IMR-90 (cell line): ENCODE measurements at regions not wholly inside any gene's neighbourhood (a gene's known extent, or its start where the extent isn't known, plus 50 kb on each side); places are given as distances from the start of the nearest gene placed in this dataset.

Experiments
- ATAC-seq: fragments of 200-7000 bp; cut with Tn5 transposase; 2 replicates; pipeline ENCODE4 v1.9.1; 2020; ENCODE audit warnings: low read depth, mild to moderate bottlenecking, moderate library complexity
- BruUV-seq: library from RNA; stranded (reverse); fragments of 400-500 nt; replicated peaks from 2 replicates; lab custom pipeline; 2021; lab: Mats Ljungman, UMichigan
- CTCF ChIA-PET: fragments of 300-600 bp; formaldehyde crosslinking; extraction: SDS; loops from one replicate; lab custom pipeline; 2021; ENCODE audit warnings: antibody characterized with exemption; lab: Yijun Ruan, JAX
- POLR2A ChIA-PET: fragments of 300-600 bp; sonication (Branson Sonifier 250); formaldehyde crosslinking; loops from one replicate; lab custom pipeline; 2022; ENCODE audit warnings: antibody characterized with exemption; ENCODE audit not compliant: unreplicated experiment; lab: Charles Lee
- DNase-seq: peaks from one replicate; pipeline ENCODE4 v3.0.0; 2013
- H2AFZ ChIP-seq: replicated peaks from 2 replicates; pipeline ENCODE3; 2013; ENCODE audit warnings: low read length, mild to moderate bottlenecking; ENCODE audit not compliant: poor library complexity
- H2AK5ac ChIP-seq: 2 replicates; pipeline ENCODE4 v1.6.1; 2013; ENCODE audit warnings: low read depth, low read length, inconsistent platforms
- H2AK9ac ChIP-seq: replicated peaks from 2 replicates; pipeline ENCODE3; 2013; ENCODE audit warnings: mild to moderate bottlenecking, low read depth, low read length, moderate library complexity; ENCODE audit not compliant: poor library complexity
- H2BK120ac ChIP-seq: 2 replicates; pipeline ENCODE4 v1.6.1; 2013; ENCODE audit warnings: low read depth, low read length, inconsistent platforms
- H2BK15ac ChIP-seq: 3 replicates; pipeline ENCODE4 v1.6.1; 2013; ENCODE audit warnings: low read depth, low read length, inconsistent platforms
- H2BK20ac ChIP-seq: 2 replicates; pipeline ENCODE4 v1.6.1; 2013; ENCODE audit warnings: low read depth, mild to moderate bottlenecking, inconsistent platforms, low read length, moderate library complexity
- H2BK5ac ChIP-seq: 2 replicates; pipeline ENCODE4 v1.6.1; 2013; ENCODE audit warnings: mild to moderate bottlenecking, low read depth, low read length, inconsistent platforms; ENCODE audit not compliant: poor library complexity, severe bottlenecking
- H3K14ac ChIP-seq: replicated peaks from 2 replicates; pipeline ENCODE4 v1.6.1; 2013; ENCODE audit warnings: low read depth, low read length, inconsistent platforms
- H3K18ac ChIP-seq: 2 replicates; pipeline ENCODE4 v1.6.1; 2013; ENCODE audit warnings: low read depth, low read length, control low read depth
- H3K23ac ChIP-seq: 2 replicates; pipeline ENCODE4 v1.6.1; 2013; ENCODE audit warnings: low read depth, low read length, inconsistent platforms
- H3K27ac ChIP-seq: 2 replicates; pipeline ENCODE4 v1.5.1; 2013; ENCODE audit warnings: mild to moderate bottlenecking, control low read depth, low read length; ENCODE audit not compliant: insufficient read depth
- H3K27me3 ChIP-seq: 2 replicates; pipeline ENCODE4 v1.6.1; 2013; ENCODE audit warnings: low read length; ENCODE audit not compliant: control insufficient read depth, insufficient read depth
- H3K36me3 ChIP-seq: 2 replicates; pipeline ENCODE4 v1.6.1; 2013; ENCODE audit warnings: low read length, mixed read lengths; ENCODE audit not compliant: control insufficient read depth, insufficient read depth
- H3K4ac ChIP-seq: 2 replicates; pipeline ENCODE4 v1.6.1; 2013; ENCODE audit warnings: low read depth, low read length, inconsistent platforms
- H3K4me1 ChIP-seq: 2 replicates; pipeline ENCODE4 v1.6.1; 2013; ENCODE audit warnings: low read length, mixed read lengths; ENCODE audit not compliant: control insufficient read depth, insufficient read depth
- H3K4me2 ChIP-seq: 2 replicates; pipeline ENCODE4 v1.6.1; 2013; ENCODE audit warnings: low read depth, mild to moderate bottlenecking, control low read depth, low read length, moderate library complexity
- H3K4me3 ChIP-seq: 2 replicates; pipeline ENCODE4 v1.5.1; 2013; ENCODE audit warnings: low read depth, mild to moderate bottlenecking, control low read depth, low read length, moderate library complexity; ENCODE audit not compliant: insufficient read depth
- H3K56ac ChIP-seq: 2 replicates; pipeline ENCODE4 v1.6.1; 2013; ENCODE audit warnings: low read length, inconsistent platforms; ENCODE audit not compliant: insufficient read depth; ENCODE audit errors: extremely low read depth
- H3K79me1 ChIP-seq, 2 experiments: 2 replicates each; pipeline ENCODE4 v1.6.1; 2013; ENCODE audit warnings: low read length in 2 of 2, inconsistent platforms in 1 of 2, low read depth in 1 of 2
- H3K9ac ChIP-seq: 2 replicates; pipeline ENCODE4 v1.6.1; 2013; ENCODE audit warnings: low read depth, low read length, control low read depth
- H3K9me1 ChIP-seq: 2 replicates; pipeline ENCODE4 v1.6.1; 2013; ENCODE audit warnings: low read length, inconsistent platforms; ENCODE audit not compliant: insufficient read depth
- H3K9me3 ChIP-seq: 2 replicates; pipeline ENCODE4 v1.6.1; 2013; ENCODE audit warnings: low read length; ENCODE audit not compliant: control insufficient read depth, insufficient read depth
- H4K20me1 ChIP-seq: 2 replicates; pipeline ENCODE4 v1.6.1; 2013; ENCODE audit warnings: low read length, inconsistent platforms; ENCODE audit not compliant: insufficient read depth
- H4K5ac ChIP-seq: 2 replicates; pipeline ENCODE4 v1.6.1; 2013; ENCODE audit warnings: mild to moderate bottlenecking, low read depth, low read length, control low read depth
- H4K8ac ChIP-seq, 2 experiments: 2 replicates each; pipeline ENCODE4 v1.6.1; 2013; ENCODE audit warnings: low read depth in 2 of 2, low read length in 2 of 2, control low read depth in 1 of 2, inconsistent platforms in 1 of 2
- H4K91ac ChIP-seq: 2 replicates; pipeline ENCODE4 v1.6.1; 2013; ENCODE audit warnings: low read depth, low read length, inconsistent platforms; ENCODE audit not compliant: insufficient read depth
- BHLHE40 ChIP-seq: fragments of 150-350 bp; IDR thresholded peaks from 2 replicates; pipeline ENCODE4 v1.6.1; 2016; ENCODE audit warnings: mild to moderate bottlenecking, low read depth, low read length
- CEBPB ChIP-seq: IDR thresholded peaks from 2 replicates; pipeline ENCODE4 v1.6.1; 2012; ENCODE audit warnings: low read depth, low read length, improper control_type of control experiment
- CHD1 ChIP-seq: IDR thresholded peaks from 2 replicates; pipeline ENCODE4 v1.6.1; 2012; ENCODE audit warnings: low read depth, low read length, improper control_type of control experiment
- CTCF ChIP-seq: conservative IDR thresholded peaks from 2 replicates; pipeline ENCODE4 v1.5.1; 2012; ENCODE audit warnings: mild to moderate bottlenecking, low read depth, low read length, improper control_type of control experiment
- ELK1 ChIP-seq: fragments of 150-350 bp; IDR thresholded peaks from 2 replicates; pipeline ENCODE4 v1.6.1; 2016; ENCODE audit warnings: low read depth, mild to moderate bottlenecking, low read length, moderate library complexity, borderline replicate concordance
- FOS ChIP-seq: fragments of 150-350 bp; IDR thresholded peaks from 2 replicates; pipeline ENCODE4 v1.6.1; 2016; ENCODE audit warnings: low read depth, low read length
- MAFK ChIP-seq: IDR thresholded peaks from 2 replicates; pipeline ENCODE4 v1.6.1; 2012; ENCODE audit warnings: low read depth, low read length, improper control_type of control experiment
- MAZ ChIP-seq: IDR thresholded peaks from 2 replicates; pipeline ENCODE4 v1.6.1; 2012; ENCODE audit warnings: low read depth, mild to moderate bottlenecking, low read length, improper control_type of control experiment, moderate library complexity, borderline replicate concordance
- MXI1 ChIP-seq: IDR thresholded peaks from 2 replicates; pipeline ENCODE4 v1.6.1; 2012; ENCODE audit warnings: low read depth, mild to moderate bottlenecking, low read length, moderate library complexity, borderline replicate concordance
- NFE2L2 ChIP-seq: fragments of 150-350 bp; IDR thresholded peaks from 2 replicates; pipeline ENCODE4 v1.6.1; 2016; ENCODE audit warnings: low read depth, mild to moderate bottlenecking, low read length
- POLR2A ChIP-seq: IDR thresholded peaks from 2 replicates; pipeline ENCODE4 v1.6.1; 2012; ENCODE audit warnings: mild to moderate bottlenecking, low read depth, low read length
- RCOR1 ChIP-seq: IDR thresholded peaks from 2 replicates; pipeline ENCODE4 v1.6.1; 2012; ENCODE audit warnings: mild to moderate bottlenecking, low read length, improper control_type of control experiment; ENCODE audit not compliant: insufficient replicate concordance
- RFX5 ChIP-seq: IDR thresholded peaks from 2 replicates; pipeline ENCODE4 v1.8.0; 2012; ENCODE audit warnings: low read depth, mild to moderate bottlenecking, low read length, moderate library complexity
- SMC3 ChIP-seq: fragments of 150-350 bp; IDR thresholded peaks from 2 replicates; pipeline ENCODE4 v1.6.1; 2016; ENCODE audit warnings: low read depth, mild to moderate bottlenecking, antibody characterized with exemption, low read length, moderate library complexity
- dilution Hi-C: fragments of 300-500 bp; cut with HindIII; formaldehyde crosslinking; loops from one replicate; pipeline ENCODE4 v1.14.3; 2018; ENCODE audit warnings: low sequenced_read_pairs; ENCODE audit not compliant: unreplicated experiment
- in situ Hi-C: fragments of 300-500 bp; cut with MboI; formaldehyde crosslinking; loops from 3 replicates; pipeline ENCODE4 v1.14.3; 2019; ENCODE audit warnings: low sequenced_read_pairs, inconsistent platforms, mixed read lengths
- intact Hi-C: fragments of 100-400 bp; cut with micrococcal nuclease; formaldehyde crosslinking; loops from 2 replicates; pipeline ENCODE4 v1.10.0; 2022

GRCh38 chr13:60707878-60708277 is 310.9 kb downstream of the TDRD3 start:
- POLR2A ChIA-PET = no interaction called here
- CTCF ChIA-PET = no interaction called here

More at GRCh38 chr13:60707878-60708277, 310.9 kb downstream of the TDRD3 start:
- no peak overlapping the region for H3K18ac ChIP-seq
- no peaks in the 10 kb centered on the region for H3K79me1 ChIP-seq
- H4K8ac ChIP-seq = no peak overlapping the region
- no peak overlapping the region for H4K91ac ChIP-seq
- in situ Hi-C loops = no loop called here
- no peak overlapping the region for H3K4me2 ChIP-seq
- no peak overlapping the region for H2BK120ac ChIP-seq
- no peak overlapping the region for H2AFZ ChIP-seq
- H3K23ac ChIP-seq = no peak overlapping the region
- dilution Hi-C loops = no loop called here
- no peak overlapping the region for H3K14ac ChIP-seq
- no peak overlapping the region for H2BK5ac ChIP-seq
- no peak overlapping the region for H3K4me3 ChIP-seq
- H2AK5ac ChIP-seq = no peak overlapping the region
- H3K56ac ChIP-seq = no peak overlapping the region
- BruUV-seq = no TSS peak
- no peak overlapping the region for H4K5ac ChIP-seq
- DNase-seq = no peak
- no peak overlapping the region for H3K27ac ChIP-seq
- H4K20me1 ChIP-seq = no peaks in the 10 kb centered on the region
- H3K9me1 ChIP-seq = no peaks in the 10 kb centered on the region
- H3K36me3 ChIP-seq = no peaks in the 10 kb centered on the region
- no peak overlapping the region for H2BK15ac ChIP-seq
- no peak for ATAC-seq
- H3K9ac ChIP-seq = no peak overlapping the region
- H2AK9ac ChIP-seq = no peak overlapping the region
- no peak overlapping the region for H3K4ac ChIP-seq
- H2BK20ac ChIP-seq = no peak overlapping the region
- H3K27me3 ChIP-seq = no peaks in the 10 kb centered on the region
- TF ChIP-seq RFX5 (no peak), RCOR1 (no peak), MAFK (no peak), MAZ (no peak), ELK1 (no peak), CHD1 (no peak), SMC3 (no peak), BHLHE40 (no peak), CEBPB (no peak), MXI1 (no peak), NFE2L2 (no peak), POLR2A (no peak), CTCF (no peak), FOS (no peak)
- no peaks in the 10 kb centered on the region for H3K9me3 ChIP-seq
- no peaks in the 10 kb centered on the region for H3K4me1 ChIP-seq
- intact Hi-C loops = no loop called here
